ENCODE measurements at regions not wholly inside any gene's neighbourhood (a gene's known extent, or its start where the extent isn't known, plus 50 kb on each side); places are given as distances from the start of the nearest gene placed in this dataset.

GRCh38 chr22:44648821-44649565 is 53.0 kb upstream of the PRR5 start:
- Histone ChIP-seq H3K9me1 (replicated peaks; ENCODE audit: control insufficient read depth, extremely low read depth, insufficient read depth, low read length) (no peaks in the 10 kb centered on the region), H4K20me1 (replicated peaks; ENCODE audit: control insufficient read depth, extremely low read depth, insufficient read depth, low read length) (no peaks in the 10 kb centered on the region), H3K4me3 (replicated peaks in 1 of 3; ENCODE audit: insufficient read depth in 1 of 3, low read depth in 1 of 3, low read length in 3 of 3) (no peak overlapping the region), H3K36me3 (ENCODE audit: control insufficient read depth in 2 of 2, extremely low read depth in 1 of 2, insufficient read depth in 2 of 2, low read length in 2 of 2) (no peaks in the 10 kb centered on the region), H3K79me2 (ENCODE audit: control insufficient read depth, insufficient read depth, low read length) (no peaks in the 10 kb centered on the region), H3K9ac (replicated peaks; ENCODE audit: extremely low read depth, insufficient read depth, low read length) (no peak overlapping the region), H3K27ac (ENCODE audit: insufficient read depth, low read depth, low read length) (no peak overlapping the region), H3K9me3 (replicated peaks; ENCODE audit: control insufficient read depth, insufficient read depth, low read length) (no peaks in the 10 kb centered on the region), H3K4me1 (ENCODE audit: control insufficient read depth, extremely low read depth, insufficient read depth, low read length) (peaks cover 6% of the 10 kb centered on the region), H3K4me2 (ENCODE audit: insufficient read depth, low read length) (peak overlapping the region; percentile 4), H2AFZ (ENCODE audit: low read depth, low read length) (peak overlapping the region; percentile 76), H3K27me3 (ENCODE audit: control insufficient read depth in 2 of 2, insufficient read depth in 2 of 2, low read length in 2 of 2) (no peaks in the 10 kb centered on the region)
- TF ChIP-seq MYC (IDR thresholded peaks at IDR 0.05; ENCODE audit: low read depth, low read length) (no peak), POLR2A (IDR thresholded peaks at IDR 0.05; ENCODE audit: low read depth, low read length) (no peak), FOS (IDR thresholded peaks at IDR 0.05; ENCODE audit: borderline replicate concordance, insufficient read depth, low read length) (no peak), JUN (IDR thresholded peaks at IDR 0.05; ENCODE audit: borderline replicate concordance, insufficient read depth, insufficient read length, low read depth) (no peak), EZH2 (IDR thresholded peaks at IDR 0.05; ENCODE audit: borderline replicate concordance, low read depth, low read length, severe bottlenecking) (no peak)
- TF ChIP-seq, protein P1, sequence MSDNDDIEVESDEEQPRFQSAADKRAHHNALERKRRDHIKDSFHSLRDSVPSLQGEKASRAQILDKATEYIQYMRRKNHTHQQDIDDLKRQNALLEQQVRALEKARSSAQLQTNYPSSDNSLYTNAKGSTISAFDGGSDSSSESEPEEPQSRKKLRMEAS (IDR thresholded peaks at IDR 0.05; ENCODE audit: insufficient read depth, insufficient read length), result no peak
- TF ChIP-seq, protein P2, sequence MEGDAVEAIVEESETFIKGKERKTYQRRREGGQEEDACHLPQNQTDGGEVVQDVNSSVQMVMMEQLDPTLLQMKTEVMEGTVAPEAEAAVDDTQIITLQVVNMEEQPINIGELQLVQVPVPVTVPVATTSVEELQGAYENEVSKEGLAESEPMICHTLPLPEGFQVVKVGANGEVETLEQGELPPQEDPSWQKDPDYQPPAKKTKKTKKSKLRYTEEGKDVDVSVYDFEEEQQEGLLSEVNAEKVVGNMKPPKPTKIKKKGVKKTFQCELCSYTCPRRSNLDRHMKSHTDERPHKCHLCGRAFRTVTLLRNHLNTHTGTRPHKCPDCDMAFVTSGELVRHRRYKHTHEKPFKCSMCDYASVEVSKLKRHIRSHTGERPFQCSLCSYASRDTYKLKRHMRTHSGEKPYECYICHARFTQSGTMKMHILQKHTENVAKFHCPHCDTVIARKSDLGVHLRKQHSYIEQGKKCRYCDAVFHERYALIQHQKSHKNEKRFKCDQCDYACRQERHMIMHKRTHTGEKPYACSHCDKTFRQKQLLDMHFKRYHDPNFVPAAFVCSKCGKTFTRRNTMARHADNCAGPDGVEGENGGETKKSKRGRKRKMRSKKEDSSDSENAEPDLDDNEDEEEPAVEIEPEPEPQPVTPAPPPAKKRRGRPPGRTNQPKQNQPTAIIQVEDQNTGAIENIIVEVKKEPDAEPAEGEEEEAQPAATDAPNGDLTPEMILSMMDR (IDR thresholded peaks at IDR 0.05; ENCODE audit: extremely low read depth in 1 of 2, insufficient read depth in 1 of 2, low read depth in 1 of 2, low read length in 2 of 2), result no peak
- intact Hi-C loops (cut with micrococcal nuclease), result no loop called here
- no TSS peak for BruUV-seq (replicated peaks)
- dilution Hi-C loops (cut with MboI; ENCODE audit: extremely low pct_ligation_motif_present, low sequenced_read_pairs), result no loop called here
- POLR2A ChIA-PET, result no interaction called here
- DNase-seq (ENCODE audit: low read depth, low spot score) (peak; percentile 42), FAIRE-seq (peak; percentile 69)
- CTCF ChIA-PET, result no interaction called here

Measured in endothelial cell of umbilical vein (primary cell).